ENCODE measurements at regions not wholly inside any gene's neighbourhood (a gene's known extent, or its start where the extent isn't known, plus 50 kb on each side); places are given as distances from the start of the nearest gene placed in this dataset.
A peak's percentile ranks its signal among the peaks of the same experiment; 100 is the strongest.

DNA sequence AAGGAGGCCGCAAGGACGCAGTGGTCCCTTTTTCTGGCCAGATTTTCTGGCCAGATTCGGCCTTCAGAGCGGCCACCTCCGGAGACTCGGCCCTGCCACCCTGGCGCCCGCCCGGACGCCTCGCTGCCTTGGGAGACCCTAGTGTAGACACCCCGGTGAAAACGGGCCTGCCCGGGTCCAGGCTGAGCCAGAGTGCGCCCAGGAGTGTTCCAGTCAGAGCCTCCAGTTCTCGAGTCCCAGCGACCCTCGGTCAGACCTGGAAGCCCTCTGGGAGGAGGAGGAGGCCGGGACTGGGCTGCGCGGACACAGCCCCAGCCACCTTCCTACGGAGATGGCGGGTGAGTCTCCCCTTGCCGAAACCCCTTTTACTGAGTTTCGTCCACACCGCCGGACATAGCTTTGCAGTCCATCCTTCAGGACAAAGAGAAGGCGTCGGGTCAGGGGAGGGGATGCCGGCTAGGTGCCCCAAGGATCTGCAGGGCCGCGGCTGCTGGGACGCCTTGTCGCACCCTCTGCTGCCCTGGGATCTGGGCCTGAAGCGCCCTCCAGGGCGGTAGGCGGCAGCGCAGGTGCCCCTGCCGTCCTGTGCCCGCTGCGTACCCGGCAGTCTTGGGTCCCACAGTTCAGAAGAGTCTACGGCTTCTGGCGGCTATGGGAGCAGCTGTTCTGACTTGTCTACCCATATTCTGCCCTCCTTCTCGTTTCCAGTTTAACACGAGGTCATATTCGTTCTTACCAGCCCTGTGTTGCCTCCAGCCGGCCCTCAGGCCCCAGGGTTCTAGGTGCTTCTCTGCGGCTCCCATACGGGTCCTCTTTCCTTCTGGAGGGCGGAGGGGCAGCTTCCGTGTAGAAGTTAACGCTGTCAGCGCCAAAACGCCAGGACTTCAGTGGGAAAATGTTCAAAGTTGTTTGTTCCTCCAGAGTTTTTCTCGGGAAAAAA, 1771.7 kb upstream of the CDH9 start:
- Histone ChIP-seq H3K27ac (ENCODE audit: low read depth in 2 of 2, low read length in 1 of 2) (no peak overlapping the region), H2AFZ (ENCODE audit: low read depth) (no peak overlapping the region), H3K79me2 (ENCODE audit: insufficient read depth) (no peaks in the 10 kb centered on the region), H3K9me2 (no peaks in the 10 kb centered on the region), H3K9me3 (no peaks in the 10 kb centered on the region), H3K4me1 (ENCODE audit: control insufficient read depth in 1 of 2, insufficient read depth in 2 of 2, low read depth in 1 of 2, low read length in 1 of 2) (no peaks in the 10 kb centered on the region), H3K4me3 (ENCODE audit: low read depth in 2 of 2, low read length in 1 of 2) (no peak overlapping the region), H3K36me3 (replicated peaks in 1 of 2; ENCODE audit: control insufficient read depth in 1 of 2, insufficient read depth in 2 of 2, low read length in 1 of 2) (no peaks in the 10 kb centered on the region), H3K4me2 (no peak overlapping the region), H4K20me1 (ENCODE audit: insufficient read depth) (no peaks in the 10 kb centered on the region), H3K9ac (no peak overlapping the region), H3F3A (replicated peaks; ENCODE audit: insufficient read depth) (no peaks in the 10 kb centered on the region), H3K27me3 (ENCODE audit: insufficient read depth) (no peaks in the 10 kb centered on the region)
- WGBS (ENCODE audit: low lambda C conversion rate), result 47% methylated on average over 32 of the region's 56 CpGs
- TF ChIP-seq EZH2phosphoT487 (IDR thresholded peaks at IDR 0.05; ENCODE audit: borderline replicate concordance, low read depth), result no peak
- ChIA-PET POLR2A (no interaction called here), CTCF (no interaction called here)
- DNase-seq, result peak; percentile 11

DNA sequence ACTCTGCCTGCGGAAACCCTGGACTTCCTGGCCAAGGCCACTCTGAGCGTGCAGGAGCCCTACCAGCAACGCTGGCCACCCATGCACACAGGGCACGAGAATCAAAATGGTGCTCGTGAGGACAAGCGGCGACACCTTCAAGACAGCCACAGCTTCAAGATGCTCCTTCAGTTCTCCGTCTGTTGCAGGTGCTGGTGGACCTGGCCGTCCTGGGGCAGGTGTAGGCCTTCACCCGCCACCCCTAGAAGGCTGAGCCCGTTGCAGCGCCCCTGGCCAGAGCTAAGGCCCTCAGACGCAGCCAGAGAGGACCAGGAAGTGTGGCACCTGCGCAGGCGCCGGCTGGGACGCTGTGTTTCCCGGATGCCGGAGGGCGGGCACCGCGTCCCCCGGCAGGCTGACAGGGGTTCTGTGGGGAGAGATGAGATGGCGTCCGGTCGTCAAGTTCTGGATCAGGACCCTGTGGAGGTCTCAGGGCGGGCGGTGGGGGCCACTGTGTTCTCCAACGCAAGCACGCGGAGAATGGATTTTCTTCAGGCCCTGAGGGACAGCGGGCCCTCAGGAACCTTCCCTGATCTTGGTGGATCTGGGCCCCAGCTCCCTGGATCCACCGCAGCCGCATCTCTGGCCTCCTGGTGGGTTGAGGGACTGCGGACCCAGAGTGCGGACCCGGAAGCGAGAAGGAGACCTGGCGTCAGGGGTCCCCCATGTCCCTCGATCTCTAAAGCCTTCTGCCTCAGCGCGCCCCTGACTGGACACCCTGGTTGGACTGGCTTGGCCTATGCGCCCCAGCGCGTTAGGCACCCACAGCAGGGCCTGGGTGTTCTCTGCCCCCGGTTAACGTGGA, 1770.8 kb upstream of the CDH9 start:
- Histone ChIP-seq H3K9ac (no peak overlapping the region), H3K27ac (ENCODE audit: low read depth in 2 of 2, low read length in 1 of 2) (no peak overlapping the region), H3K4me3 (ENCODE audit: low read depth in 2 of 2, low read length in 1 of 2) (no peak overlapping the region), H3K4me1 (ENCODE audit: control insufficient read depth in 1 of 2, insufficient read depth in 2 of 2, low read depth in 1 of 2, low read length in 1 of 2) (no peaks in the 10 kb centered on the region), H3K79me2 (ENCODE audit: insufficient read depth) (no peaks in the 10 kb centered on the region), H3F3A (replicated peaks; ENCODE audit: insufficient read depth) (no peaks in the 10 kb centered on the region), H3K9me3 (no peaks in the 10 kb centered on the region), H4K20me1 (ENCODE audit: insufficient read depth) (no peaks in the 10 kb centered on the region), H2AFZ (ENCODE audit: low read depth) (no peak overlapping the region), H3K27me3 (ENCODE audit: insufficient read depth) (no peaks in the 10 kb centered on the region), H3K4me2 (no peak overlapping the region), H3K9me2 (no peaks in the 10 kb centered on the region), H3K36me3 (replicated peaks in 1 of 2; ENCODE audit: control insufficient read depth in 1 of 2, insufficient read depth in 2 of 2, low read length in 1 of 2) (no peaks in the 10 kb centered on the region)
- CTCF ChIA-PET, result no interaction called here
- 66% methylated on average over 17 of the region's 47 CpGs for WGBS (ENCODE audit: low lambda C conversion rate)
- TF ChIP-seq FOXJ3 (CRISPR knock-in tag; IDR thresholded peaks at IDR 0.05) (no peak), YY1 (IDR thresholded peaks at IDR 0.05; ENCODE audit: low read depth) (no peak), ELF1 (IDR thresholded peaks at IDR 0.05) (no peak), EP300 (IDR thresholded peaks at IDR 0.05; ENCODE audit: borderline replicate concordance in 1 of 2, low read depth in 1 of 2, low read length in 1 of 2) (no peak), SIN3A (IDR thresholded peaks at IDR 0.05; ENCODE audit: borderline replicate concordance, low read depth, low read length) (no peak)
- TF ChIP-seq, protein P1, sequence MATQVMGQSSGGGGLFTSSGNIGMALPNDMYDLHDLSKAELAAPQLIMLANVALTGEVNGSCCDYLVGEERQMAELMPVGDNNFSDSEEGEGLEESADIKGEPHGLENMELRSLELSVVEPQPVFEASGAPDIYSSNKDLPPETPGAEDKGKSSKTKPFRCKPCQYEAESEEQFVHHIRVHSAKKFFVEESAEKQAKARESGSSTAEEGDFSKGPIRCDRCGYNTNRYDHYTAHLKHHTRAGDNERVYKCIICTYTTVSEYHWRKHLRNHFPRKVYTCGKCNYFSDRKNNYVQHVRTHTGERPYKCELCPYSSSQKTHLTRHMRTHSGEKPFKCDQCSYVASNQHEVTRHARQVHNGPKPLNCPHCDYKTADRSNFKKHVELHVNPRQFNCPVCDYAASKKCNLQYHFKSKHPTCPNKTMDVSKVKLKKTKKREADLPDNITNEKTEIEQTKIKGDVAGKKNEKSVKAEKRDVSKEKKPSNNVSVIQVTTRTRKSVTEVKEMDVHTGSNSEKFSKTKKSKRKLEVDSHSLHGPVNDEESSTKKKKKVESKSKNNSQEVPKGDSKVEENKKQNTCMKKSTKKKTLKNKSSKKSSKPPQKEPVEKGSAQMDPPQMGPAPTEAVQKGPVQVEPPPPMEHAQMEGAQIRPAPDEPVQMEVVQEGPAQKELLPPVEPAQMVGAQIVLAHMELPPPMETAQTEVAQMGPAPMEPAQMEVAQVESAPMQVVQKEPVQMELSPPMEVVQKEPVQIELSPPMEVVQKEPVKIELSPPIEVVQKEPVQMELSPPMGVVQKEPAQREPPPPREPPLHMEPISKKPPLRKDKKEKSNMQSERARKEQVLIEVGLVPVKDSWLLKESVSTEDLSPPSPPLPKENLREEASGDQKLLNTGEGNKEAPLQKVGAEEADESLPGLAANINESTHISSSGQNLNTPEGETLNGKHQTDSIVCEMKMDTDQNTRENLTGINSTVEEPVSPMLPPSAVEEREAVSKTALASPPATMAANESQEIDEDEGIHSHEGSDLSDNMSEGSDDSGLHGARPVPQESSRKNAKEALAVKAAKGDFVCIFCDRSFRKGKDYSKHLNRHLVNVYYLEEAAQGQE (IDR thresholded peaks at IDR 0.05; ENCODE audit: low read depth, low read length), result no peak
- peak; percentile 10 for DNase-seq
- POLR2A ChIA-PET, result no interaction called here

All from SK-N-SH (cell line).